Skeletal muscle satellite cell (primary cell): ENCODE measurements at regions not wholly inside any gene's neighbourhood (a gene's known extent, or its start where the extent isn't known, plus 50 kb on each side); places are given as distances from the start of the nearest gene placed in this dataset.
A peak's percentile ranks its signal among the peaks of the same experiment; 100 is the strongest.

Experiments
- H3K27me3 ChIP-seq: 2 replicates; pipeline ENCODE4 v1.7.0; 2013; ENCODE audit warnings: low read length; ENCODE audit not compliant: control insufficient read depth, insufficient read depth
- H3K36me3 ChIP-seq: 2 replicates; pipeline ENCODE4 v1.7.0; 2013; ENCODE audit warnings: mild to moderate bottlenecking, control low read depth, low read length; ENCODE audit not compliant: insufficient read depth
- H3K4me1 ChIP-seq: 2 replicates; pipeline ENCODE4 v1.7.0; 2013; ENCODE audit warnings: low read length; ENCODE audit not compliant: control insufficient read depth, insufficient read depth
- H3K4me2 ChIP-seq: 2 replicates; pipeline ENCODE4 v1.7.0; 2013; ENCODE audit warnings: mild to moderate bottlenecking, low read length
- H3K4me3 ChIP-seq: 2 replicates; pipeline ENCODE4 v1.7.0; 2013; ENCODE audit warnings: low read length
- H3K9ac ChIP-seq: 2 replicates; pipeline ENCODE4 v1.7.0; 2013; ENCODE audit warnings: mild to moderate bottlenecking, low read depth, low read length, moderate library complexity
- H3K9me3 ChIP-seq: replicated peaks from 2 replicates; pipeline ENCODE4 v1.7.0; 2013; ENCODE audit warnings: mild to moderate bottlenecking, control low read depth, low read length

DNA sequence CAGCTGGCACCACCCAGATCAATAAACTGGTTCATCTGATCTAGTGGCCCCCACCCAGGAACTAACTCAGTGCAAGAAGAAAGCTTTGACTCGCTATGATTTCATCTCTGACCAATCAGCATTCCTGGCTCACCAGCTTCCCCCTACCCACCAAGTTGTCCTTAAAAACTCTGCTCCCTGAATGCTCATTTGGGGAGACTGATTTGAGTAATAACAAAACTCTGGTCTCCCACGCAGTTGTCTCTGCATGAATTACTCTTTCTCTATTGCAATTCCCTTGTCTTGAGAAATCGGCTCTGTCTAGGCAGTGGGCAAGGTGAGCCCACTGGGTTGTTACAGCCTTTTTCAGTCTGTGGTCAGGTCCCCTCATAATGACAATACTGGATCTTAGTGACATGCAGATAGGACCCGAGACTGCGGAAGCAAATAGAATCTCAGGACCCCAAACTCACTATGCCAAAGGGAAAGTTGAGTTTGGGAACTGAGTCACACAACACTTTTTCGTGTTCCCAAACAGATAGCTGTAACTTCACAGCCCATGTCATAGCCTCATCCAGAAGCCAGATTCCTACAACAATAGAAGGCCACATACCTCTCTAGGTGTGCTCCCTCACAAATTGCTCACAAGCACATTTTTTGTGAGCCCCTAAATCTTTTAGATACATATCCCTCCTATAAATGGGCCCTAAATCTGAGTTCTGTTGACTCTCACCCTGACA lies 175.2 kb upstream of the RAI14 start:
- Histone ChIP-seq H3K9ac (no peak overlapping the region), H3K9me3 (no peaks in the 10 kb centered on the region), H3K27me3 (peaks cover 18% of the 10 kb centered on the region), H3K4me2 (no peak overlapping the region), H3K36me3 (no peaks in the 10 kb centered on the region), H3K4me1 (peaks cover 6% of the 10 kb centered on the region), H3K4me3 (no peak overlapping the region)

DNA sequence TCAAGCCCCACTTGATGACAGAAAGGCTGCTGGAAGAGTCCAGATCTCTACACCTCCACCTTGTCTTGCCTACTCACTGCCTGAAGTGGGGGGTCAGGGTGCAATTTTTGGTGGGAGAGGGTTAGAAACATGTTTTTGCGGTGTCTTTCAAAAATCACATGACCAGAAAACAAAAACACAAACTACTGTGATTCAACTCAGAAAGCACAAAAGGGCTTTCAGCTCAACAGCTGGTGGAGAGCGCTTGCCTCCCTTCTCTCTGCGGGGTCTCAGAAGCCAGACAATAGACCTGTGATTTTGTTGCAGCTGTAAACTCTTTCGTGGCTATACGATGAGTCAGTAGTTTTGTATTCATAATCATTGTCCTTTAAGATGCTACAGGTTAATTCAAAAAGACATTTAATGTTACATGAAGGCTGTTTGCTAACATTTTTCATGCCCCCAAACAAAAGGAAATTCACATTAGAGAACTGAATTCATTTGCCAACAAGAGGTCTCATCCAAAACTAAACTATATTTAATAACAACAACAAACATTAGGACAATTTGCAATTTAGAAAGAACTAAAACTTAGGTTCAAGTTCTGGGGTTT lies 172.6 kb upstream of the RAI14 start:
- H3K27me3 ChIP-seq = peaks cover 4% of the 10 kb centered on the region
- H3K36me3 ChIP-seq = no peaks in the 10 kb centered on the region
- H3K9ac ChIP-seq = no peak overlapping the region
- no peak overlapping the region for H3K4me3 ChIP-seq
- no peak overlapping the region for H3K4me2 ChIP-seq
- H3K4me1 ChIP-seq = peaks cover 26% of the 10 kb centered on the region
- H3K9me3 ChIP-seq = no peaks in the 10 kb centered on the region

GRCh38 chr5:34484216-34484920 lies 171.8 kb upstream of the RAI14 start:
- Histone ChIP-seq H3K4me2 (no peak overlapping the region), H3K36me3 (no peaks in the 10 kb centered on the region), H3K9ac (no peak overlapping the region), H3K27me3 (no peaks in the 10 kb centered on the region), H3K9me3 (no peaks in the 10 kb centered on the region), H3K4me1 (peaks cover 32% of the 10 kb centered on the region), H3K4me3 (no peak overlapping the region)

DNA sequence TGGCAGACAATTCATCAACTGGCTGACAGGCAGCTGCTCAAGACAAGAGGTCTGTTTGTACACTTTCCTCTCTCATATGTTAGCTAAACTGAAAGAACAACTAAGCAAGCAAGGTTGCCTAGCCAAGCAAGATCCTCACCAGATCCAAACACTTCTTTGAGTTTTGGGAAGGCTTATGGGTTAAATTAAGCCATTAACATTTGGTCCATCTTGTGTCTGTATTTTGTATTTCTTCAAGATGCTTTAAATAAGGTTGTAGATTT lies 170.4 kb upstream of the RAI14 start:
- H3K4me3 ChIP-seq = no peak overlapping the region
- peak overlapping the region; percentile 7 for H3K9ac ChIP-seq
- H3K9me3 ChIP-seq = no peaks in the 10 kb centered on the region
- H3K4me2 ChIP-seq = no peak overlapping the region
- H3K4me1 ChIP-seq = peaks cover 38% of the 10 kb centered on the region
- no peaks in the 10 kb centered on the region for H3K36me3 ChIP-seq
- no peaks in the 10 kb centered on the region for H3K27me3 ChIP-seq

- Histone ChIP-seq H3K4me3 (no peak overlapping the region), H3K36me3 (no peaks in the 10 kb centered on the region), H3K4me2 (peak overlapping the region; percentile 14), H3K4me1 (peaks cover 38% of the 10 kb centered on the region), H3K9me3 (no peaks in the 10 kb centered on the region), H3K9ac (peak overlapping the region; percentile 59), H3K27me3 (no peaks in the 10 kb centered on the region)
Measured at GRCh38 chr5:34486160-34486848, 169.8 kb upstream of the RAI14 start.

- no peaks in the 10 kb centered on the region for H3K27me3 ChIP-seq
- H3K9ac ChIP-seq = peak overlapping the region; percentile 59
- H3K4me2 ChIP-seq = peak overlapping the region; percentile 41
- H3K36me3 ChIP-seq = no peaks in the 10 kb centered on the region
- peaks cover 38% of the 10 kb centered on the region for H3K4me1 ChIP-seq
- no peak overlapping the region for H3K4me3 ChIP-seq
- H3K9me3 ChIP-seq = no peaks in the 10 kb centered on the region
Measured at GRCh38 chr5:34486849-34487158, 169.3 kb upstream of the RAI14 start.

DNA sequence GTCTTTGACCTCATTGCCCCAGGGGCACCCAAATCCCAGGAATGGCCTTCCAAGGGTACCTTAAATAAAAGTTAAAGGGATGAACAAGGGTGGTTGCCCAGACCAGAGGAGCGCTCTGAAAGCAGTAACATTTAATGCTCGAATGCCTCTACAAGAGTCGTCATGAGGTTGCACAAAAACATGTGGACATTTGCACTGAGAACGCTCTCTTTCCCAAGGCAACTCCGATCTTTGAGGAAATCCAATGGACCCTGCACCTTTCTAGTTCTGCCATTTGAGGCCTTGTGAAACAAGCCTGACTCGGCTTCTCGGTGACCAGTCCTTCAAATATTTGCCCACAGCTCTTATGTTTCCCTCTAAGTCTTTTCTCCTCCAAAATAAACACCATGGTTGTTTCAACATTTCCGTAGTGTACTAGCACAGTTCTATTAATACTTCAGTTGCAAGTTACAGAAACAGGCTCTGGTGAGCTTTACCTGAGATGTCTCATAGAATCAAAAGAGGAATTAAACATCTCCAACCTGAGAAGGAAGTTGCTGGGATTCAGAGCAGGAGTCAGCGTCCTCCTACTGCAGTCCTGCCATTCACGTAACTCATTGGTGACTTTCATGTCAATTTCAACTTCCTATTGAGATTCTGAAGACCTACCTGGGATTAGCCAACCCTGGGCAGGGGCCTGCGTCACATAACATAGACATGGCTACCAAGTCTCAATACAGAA lies 168.8 kb upstream of the RAI14 start:
- H3K27me3 ChIP-seq = no peaks in the 10 kb centered on the region
- no peaks in the 10 kb centered on the region for H3K9me3 ChIP-seq
- H3K4me2 ChIP-seq = peak overlapping the region; percentile 67
- peaks cover 38% of the 10 kb centered on the region for H3K4me1 ChIP-seq
- H3K4me3 ChIP-seq = peak overlapping the region; percentile 15
- peak overlapping the region; percentile 63 for H3K9ac ChIP-seq
- H3K36me3 ChIP-seq = no peaks in the 10 kb centered on the region

GRCh38 chr5:34487956-34488355 lies 168.2 kb upstream of the RAI14 start:
- Histone ChIP-seq H3K4me1 (peaks cover 38% of the 10 kb centered on the region), H3K4me3 (no peak overlapping the region), H3K27me3 (no peaks in the 10 kb centered on the region), H3K36me3 (no peaks in the 10 kb centered on the region), H3K9me3 (no peaks in the 10 kb centered on the region), H3K4me2 (peak overlapping the region; percentile 67), H3K9ac (peak overlapping the region; percentile 63)

GRCh38 chr5:34488984-34489383 lies 167.1 kb upstream of the RAI14 start:
- Histone ChIP-seq H3K4me2 (no peak overlapping the region), H3K36me3 (no peaks in the 10 kb centered on the region), H3K4me1 (peaks cover 38% of the 10 kb centered on the region), H3K9ac (no peak overlapping the region), H3K27me3 (no peaks in the 10 kb centered on the region), H3K9me3 (no peaks in the 10 kb centered on the region), H3K4me3 (no peak overlapping the region)

DNA sequence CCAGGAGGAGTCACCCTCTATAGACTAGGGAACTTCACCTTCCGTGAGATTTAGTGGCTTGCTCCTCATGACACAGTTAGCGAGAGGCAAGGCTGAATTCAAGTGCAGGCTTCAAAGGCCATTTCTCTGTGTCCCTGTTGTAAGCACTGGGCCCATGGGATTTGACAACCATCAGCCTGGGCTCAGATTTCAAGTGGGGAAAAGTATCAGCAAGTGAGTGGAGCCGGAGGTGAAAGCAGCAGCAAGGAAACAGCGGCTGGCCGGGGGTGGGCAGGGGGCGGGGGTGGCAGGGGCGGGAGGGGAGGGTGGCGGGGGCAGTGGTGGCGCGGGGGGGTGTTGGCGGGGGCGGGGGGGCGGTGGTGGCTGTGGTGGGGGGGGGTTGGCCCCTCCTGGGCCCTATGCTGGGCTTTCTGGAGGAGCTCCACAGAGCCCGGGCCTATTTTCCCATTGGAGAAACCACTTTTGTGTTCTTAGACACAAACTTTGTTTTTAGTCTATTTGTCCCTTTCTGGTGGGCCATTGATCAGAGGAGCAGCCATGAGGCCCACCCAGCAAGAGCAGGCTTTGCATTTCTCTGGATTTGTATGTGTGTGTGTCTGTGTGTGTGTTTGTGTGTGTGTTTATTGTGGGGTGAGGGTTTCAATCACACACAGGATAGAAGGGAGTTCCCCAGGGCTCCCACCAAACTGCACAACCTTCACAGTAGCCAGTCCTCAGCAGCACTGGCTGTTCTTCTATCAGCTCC lies 165.4 kb upstream of the RAI14 start:
- Histone ChIP-seq H3K9ac (no peak overlapping the region), H3K4me3 (no peak overlapping the region), H3K4me1 (peaks cover 31% of the 10 kb centered on the region), H3K36me3 (no peaks in the 10 kb centered on the region), H3K9me3 (no peaks in the 10 kb centered on the region), H3K4me2 (no peak overlapping the region), H3K27me3 (no peaks in the 10 kb centered on the region)

GRCh38 chr5:34491251-34491620 lies 164.9 kb upstream of the RAI14 start:
- Histone ChIP-seq H3K9ac (no peak overlapping the region), H3K4me3 (no peak overlapping the region), H3K27me3 (no peaks in the 10 kb centered on the region), H3K4me2 (no peak overlapping the region), H3K36me3 (no peaks in the 10 kb centered on the region), H3K4me1 (peaks cover 33% of the 10 kb centered on the region), H3K9me3 (no peaks in the 10 kb centered on the region)
